ENCODE measurements at regions not wholly inside any gene's neighbourhood (a gene's known extent, or its start where the extent isn't known, plus 50 kb on each side); places are given as distances from the start of the nearest gene placed in this dataset.

DNA sequence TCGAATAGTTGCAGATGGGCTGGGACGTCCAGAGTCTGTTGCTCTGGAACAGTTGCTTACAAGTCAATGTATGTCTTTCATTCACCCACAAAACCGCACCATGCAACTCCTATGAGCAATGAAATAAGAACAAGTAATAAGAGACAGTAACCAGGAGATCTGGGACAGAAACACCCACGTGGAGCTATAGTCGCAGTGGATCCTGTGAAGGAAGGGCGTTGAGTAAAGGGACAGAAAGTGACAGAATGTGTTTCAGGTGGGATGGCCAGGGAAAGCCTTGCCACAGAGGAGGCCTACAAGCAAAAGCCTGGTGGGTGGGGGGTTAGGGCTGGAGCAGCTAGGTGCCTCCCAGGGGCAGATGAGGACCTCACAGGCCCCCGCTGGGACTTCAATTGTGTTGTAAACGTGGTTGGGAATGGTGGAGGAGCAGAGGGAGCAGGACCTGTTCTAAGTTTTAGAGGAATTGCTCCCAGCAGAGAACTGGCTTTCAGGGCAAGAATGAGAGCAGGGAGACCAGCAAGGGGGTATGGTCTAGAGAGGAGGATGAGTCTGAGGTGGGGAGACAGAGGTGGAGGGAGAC lies 86.7 kb upstream of the FZD10 start:
- CTCF ChIA-PET = no interaction called here
- TF ChIP-seq, protein P1, sequence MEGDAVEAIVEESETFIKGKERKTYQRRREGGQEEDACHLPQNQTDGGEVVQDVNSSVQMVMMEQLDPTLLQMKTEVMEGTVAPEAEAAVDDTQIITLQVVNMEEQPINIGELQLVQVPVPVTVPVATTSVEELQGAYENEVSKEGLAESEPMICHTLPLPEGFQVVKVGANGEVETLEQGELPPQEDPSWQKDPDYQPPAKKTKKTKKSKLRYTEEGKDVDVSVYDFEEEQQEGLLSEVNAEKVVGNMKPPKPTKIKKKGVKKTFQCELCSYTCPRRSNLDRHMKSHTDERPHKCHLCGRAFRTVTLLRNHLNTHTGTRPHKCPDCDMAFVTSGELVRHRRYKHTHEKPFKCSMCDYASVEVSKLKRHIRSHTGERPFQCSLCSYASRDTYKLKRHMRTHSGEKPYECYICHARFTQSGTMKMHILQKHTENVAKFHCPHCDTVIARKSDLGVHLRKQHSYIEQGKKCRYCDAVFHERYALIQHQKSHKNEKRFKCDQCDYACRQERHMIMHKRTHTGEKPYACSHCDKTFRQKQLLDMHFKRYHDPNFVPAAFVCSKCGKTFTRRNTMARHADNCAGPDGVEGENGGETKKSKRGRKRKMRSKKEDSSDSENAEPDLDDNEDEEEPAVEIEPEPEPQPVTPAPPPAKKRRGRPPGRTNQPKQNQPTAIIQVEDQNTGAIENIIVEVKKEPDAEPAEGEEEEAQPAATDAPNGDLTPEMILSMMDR (conservative IDR thresholded peaks at IDR 0.05; ENCODE audit: low read depth) = no peak
- POLR2A ChIA-PET (ENCODE audit: low non-redundant PET) = no interaction called here
- H3K27ac ChIP-seq = no peak overlapping the region
- DNase-seq (ENCODE audit: low spot score) = no peak

GRCh38 chr12:130076126-130076525 lies 86.1 kb upstream of the FZD10 start:
- TF ChIP-seq, protein P1 (conservative IDR thresholded peaks at IDR 0.05; ENCODE audit: low read depth) = no peak
- CTCF ChIA-PET = no interaction called here
- POLR2A ChIA-PET (ENCODE audit: low non-redundant PET) = no interaction called here
- no peak overlapping the region for H3K27ac ChIP-seq
- no peak for DNase-seq (ENCODE audit: low spot score)

GRCh38 chr12:130076752-130077151 lies 85.5 kb upstream of the FZD10 start:
- H3K27ac ChIP-seq = no peak overlapping the region
- no peak for DNase-seq (ENCODE audit: low spot score)
- POLR2A ChIA-PET (ENCODE audit: low non-redundant PET) = no interaction called here
- CTCF ChIA-PET = interaction anchor here (0.9 kb wide), 1 partner anchor 8 kb away, joined by 3 read pairs; no protein-coding TSS in a partner anchor
- TF ChIP-seq, protein P1 (conservative IDR thresholded peaks at IDR 0.05; ENCODE audit: low read depth) = no peak

GRCh38 chr12:130078852-130079251 lies 83.4 kb upstream of the FZD10 start:
- no peak for DNase-seq (ENCODE audit: low spot score)
- TF ChIP-seq, protein P1 (conservative IDR thresholded peaks at IDR 0.05; ENCODE audit: low read depth) = no peak
- ChIA-PET POLR2A (ENCODE audit: low non-redundant PET) (interaction anchor here (0.5 kb wide), 1 partner anchor 19 kb away, joined by 4 read pairs; no protein-coding TSS in a partner anchor), CTCF (no interaction called here)
- H3K27ac ChIP-seq = no peak overlapping the region

DNA sequence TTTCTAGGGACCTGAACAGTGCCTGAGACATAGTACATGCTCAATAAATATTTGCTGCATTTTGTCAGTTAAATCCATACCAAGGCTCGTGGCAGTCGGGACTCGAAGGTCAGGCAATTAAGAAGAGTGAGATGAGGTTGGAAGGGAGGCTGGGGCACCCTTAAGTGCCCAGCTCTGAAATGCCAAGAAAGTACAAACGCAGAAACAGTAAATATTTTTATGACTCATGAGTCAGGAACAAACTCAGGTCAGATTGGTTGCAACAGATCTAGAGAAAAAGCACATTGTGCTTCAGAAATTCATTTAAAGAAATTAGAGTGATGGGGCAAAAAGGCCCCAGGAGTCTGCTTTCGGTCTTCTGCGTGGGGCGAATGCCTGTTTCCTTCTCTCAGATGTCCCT lies 83.0 kb upstream of the FZD10 start:
- CTCF ChIA-PET = no interaction called here
- POLR2A ChIA-PET (ENCODE audit: low non-redundant PET) = no interaction called here
- TF ChIP-seq, protein P1 (conservative IDR thresholded peaks at IDR 0.05; ENCODE audit: low read depth) = no peak
- H3K27ac ChIP-seq = no peak overlapping the region
- DNase-seq (ENCODE audit: low spot score) = peak; percentile 47

- H3K27ac ChIP-seq = peak overlapping the region; percentile 49
- POLR2A ChIA-PET (ENCODE audit: low non-redundant PET) = no interaction called here
- CTCF ChIA-PET = no interaction called here
- no peak for DNase-seq (ENCODE audit: low spot score)
- TF ChIP-seq, protein P1 (conservative IDR thresholded peaks at IDR 0.05; ENCODE audit: low read depth) = no peak
Measured at GRCh38 chr12:130080205-130080604, 82.1 kb upstream of the FZD10 start.
